GM21528 (cell line): ENCODE measurements at regions not wholly inside any gene's neighbourhood (a gene's known extent, or its start where the extent isn't known, plus 50 kb on each side); places are given as distances from the start of the nearest gene placed in this dataset.

Experiments used
- ATAC-seq: cut with Tn5 transposase; IDR thresholded peaks from one replicate; pipeline ENCODE4 v1.9.1; 2021; ENCODE audit warnings: mild to moderate bottlenecking, moderate library complexity; ENCODE audit not compliant: unreplicated experiment, low FRiP score

DNA sequence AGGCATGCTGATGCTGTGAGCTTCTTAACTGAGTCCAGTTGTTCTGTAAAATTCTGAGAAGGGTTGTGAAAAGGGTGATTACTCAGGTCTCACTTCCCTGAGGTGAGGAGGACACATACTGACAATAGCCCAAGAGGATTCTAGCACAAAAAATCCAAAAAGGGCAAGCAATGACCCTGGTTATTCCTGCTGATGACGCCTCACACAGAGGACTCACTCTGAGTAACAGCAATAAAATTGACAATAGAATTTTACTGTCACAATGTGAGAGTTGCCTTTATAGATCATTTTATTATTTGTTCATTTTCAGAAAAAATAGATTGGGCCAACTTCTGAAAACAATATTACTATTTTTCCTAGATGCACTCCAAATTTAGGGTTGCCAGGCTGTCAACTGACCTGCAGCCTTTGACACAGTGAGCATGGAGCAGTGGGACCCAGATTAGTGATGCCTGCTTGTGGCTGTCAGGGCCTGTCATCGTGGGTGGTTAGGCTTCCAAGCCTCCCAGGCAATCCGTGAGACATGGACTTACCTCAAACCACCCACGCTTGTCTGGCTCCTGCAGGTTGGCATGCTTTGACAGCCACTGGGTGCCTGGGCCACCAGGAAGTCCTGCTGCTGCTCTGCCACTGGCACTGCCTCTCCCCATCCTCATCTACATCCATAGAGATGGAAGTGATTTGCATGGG, 396.0 kb upstream of the THBS1 start:
- no peak for ATAC-seq

DNA sequence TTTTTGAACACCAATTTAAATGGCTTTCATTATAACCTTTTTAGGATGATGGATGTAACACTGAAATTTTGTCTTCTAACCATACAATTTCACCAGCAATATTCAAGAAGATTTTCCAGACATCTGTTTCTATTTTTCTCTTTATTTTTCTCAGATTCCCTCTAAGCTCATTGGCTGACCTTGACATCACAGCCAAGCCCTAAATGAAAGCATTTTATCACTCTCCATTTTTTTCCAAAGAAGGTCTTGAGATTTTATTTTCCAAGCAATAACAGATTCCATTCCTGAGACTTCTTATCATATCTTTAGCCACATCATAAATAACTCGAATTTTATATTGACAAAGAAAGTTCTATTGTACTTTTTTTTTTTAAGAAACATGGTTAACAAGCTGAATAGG, 392.6 kb upstream of the THBS1 start:
- no peak for ATAC-seq

DNA sequence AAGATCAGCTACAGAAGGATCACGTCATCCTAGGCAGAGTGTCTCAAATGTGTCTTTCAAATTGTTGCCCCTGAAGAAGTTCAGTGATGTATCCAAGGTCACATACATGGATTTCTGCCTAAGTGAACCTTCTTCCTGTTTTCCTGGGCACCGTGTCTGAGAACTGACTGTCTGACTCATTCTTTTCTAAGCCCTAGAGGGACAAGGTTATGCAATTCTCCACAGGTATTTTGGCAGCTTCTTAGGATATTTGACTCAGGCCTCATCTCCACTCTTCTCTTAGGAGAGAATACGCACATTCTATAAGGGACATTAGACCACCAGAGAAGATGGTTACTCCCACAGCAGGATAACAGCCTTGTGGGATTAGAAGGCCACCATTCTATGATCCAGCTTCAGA, 391.9 kb upstream of the THBS1 start:
- ATAC-seq, result no peak

DNA sequence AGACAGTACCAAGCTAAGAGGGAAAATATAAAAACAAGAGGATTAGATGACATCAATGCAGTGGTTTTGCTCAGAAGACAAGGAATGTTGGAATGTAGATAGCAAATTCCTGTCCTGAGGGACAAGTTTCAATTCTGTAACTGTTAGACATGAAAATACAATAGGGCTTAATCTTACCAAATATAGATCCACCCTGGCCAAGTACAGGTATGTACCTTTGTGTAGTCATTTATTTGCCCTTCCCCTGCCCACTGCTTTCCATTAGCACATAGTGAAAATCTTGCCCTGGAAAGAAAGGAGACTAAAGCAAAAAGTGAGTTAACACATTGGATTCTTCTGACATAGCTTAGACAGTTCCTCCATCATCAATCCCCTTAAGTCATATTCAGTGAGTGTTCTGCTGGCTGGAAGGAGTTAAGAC, 389.0 kb upstream of the THBS1 start:
- ATAC-seq, result no peak

DNA sequence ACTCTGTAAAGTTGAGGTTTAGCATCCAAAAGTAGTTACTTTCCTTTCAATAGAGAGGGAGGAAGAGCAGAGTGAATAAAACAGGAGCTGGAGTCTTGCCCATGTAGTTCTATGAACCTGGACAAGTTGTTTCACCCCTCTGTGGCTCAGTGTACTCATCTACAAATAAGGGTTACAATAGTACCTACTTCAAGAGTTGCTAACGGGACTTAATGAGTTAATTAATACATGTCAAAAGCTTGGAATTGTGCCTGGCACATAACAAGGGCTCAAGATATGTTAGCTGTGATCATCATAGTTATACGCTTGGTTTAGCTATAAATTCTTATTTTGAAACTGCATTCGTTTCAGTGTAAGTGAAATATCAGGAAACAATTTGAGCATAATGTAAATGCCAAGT, 388.5 kb upstream of the THBS1 start:
- no peak for ATAC-seq

DNA sequence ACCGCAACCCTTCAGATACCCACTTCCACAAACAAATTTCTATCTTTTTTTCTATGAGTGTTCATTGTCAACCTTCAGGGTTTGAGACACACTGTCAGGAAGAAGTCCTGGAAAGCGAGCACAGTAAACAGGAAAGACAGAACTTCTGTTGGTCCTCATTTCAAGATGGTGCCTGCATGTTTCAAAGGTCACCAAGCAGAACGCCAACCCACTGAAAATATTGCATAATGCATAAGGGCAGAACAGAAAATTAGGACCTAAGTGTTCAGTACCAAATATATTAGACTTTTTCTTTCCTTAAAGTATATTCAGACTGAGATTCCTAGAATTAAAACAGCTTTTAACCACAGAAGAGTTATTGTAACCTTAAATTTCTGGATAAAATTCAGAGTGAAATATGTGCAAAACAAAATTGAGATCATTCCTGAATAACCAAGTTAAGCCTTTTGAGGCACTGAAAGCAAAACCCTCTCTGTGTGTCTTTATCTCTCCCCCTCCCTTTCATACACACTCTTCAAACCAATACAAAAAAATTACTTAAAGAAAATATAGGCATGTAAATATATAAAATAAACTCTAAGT, 387.8 kb upstream of the THBS1 start:
- ATAC-seq, result no peak

DNA sequence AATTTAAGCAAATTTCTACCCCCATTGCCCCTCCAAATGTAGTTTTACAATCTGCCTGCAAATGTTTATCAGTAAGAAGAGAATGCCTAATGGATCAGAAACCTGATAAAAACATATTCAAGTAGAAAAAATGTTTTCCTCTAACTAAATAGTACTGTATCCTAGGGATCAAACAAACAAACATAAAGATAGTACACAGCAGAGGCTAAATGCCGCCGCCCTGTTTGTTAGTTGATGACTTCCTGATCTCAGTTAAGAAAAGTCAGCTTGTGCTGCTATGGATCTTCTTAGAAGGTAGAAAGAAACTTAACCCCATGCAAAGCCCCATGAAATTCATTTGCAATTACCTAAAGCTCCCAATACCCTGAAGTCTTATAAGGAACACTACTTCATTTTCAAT, 387.3 kb upstream of the THBS1 start:
- no peak for ATAC-seq

DNA sequence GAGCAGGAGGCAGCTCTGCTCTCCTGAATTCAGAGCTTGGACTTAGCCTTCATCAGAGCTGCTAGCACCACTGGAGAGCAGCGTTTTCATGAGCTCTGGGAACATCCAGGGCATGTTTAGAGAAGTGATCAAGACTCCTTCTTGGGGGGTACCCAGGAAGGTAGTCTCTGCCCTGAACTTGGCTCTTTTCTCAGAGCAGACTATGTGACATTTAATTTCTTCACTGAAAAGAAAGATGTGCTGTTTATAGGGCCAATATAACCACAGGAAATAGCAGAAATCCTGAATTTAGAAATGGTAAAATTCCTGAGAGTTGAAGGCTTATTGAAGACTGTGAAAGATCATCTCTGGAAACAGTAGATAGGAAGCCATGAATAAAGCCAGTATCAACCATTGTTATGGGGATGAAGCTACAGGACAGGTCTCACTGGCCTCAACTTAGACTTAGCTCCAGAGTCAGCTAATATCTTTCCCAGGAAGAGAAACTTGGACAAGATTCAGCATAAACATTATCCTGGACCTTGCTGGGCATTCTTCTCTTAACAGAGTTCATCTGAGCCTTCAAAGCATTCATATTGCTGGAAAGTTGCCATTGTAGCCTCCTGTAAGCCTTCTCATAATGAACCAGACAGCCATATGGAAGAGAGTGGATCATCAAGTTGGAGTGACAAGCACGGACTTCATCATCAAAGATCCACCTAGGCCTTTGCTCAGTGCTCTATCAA, 386.6 kb upstream of the THBS1 start:
- no peak for ATAC-seq

DNA sequence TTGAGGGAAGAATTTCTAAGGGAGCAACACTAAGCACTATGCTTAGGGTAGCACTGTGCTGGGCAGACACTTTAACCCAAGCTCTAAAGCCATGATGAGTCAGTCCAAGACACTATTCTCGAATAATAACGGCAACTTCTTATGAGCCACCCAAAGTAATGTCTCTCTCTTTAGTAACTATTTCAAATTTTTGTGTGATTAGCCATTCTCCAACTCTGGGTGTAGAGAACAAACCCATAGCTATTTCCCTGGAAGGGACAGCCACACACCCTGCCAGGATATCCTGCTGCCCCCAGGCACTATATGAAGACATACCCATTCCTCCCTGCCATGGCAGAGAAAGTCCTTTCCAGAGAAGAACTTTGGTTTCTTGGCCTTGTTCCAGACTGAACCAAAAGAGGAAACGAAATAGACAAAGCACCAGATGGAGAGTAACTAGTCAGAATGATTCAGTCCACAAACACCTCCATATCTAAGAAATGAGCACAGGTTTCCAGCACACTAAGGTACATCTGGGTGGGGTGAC, 384.9 kb upstream of the THBS1 start:
- ATAC-seq, result no peak

DNA sequence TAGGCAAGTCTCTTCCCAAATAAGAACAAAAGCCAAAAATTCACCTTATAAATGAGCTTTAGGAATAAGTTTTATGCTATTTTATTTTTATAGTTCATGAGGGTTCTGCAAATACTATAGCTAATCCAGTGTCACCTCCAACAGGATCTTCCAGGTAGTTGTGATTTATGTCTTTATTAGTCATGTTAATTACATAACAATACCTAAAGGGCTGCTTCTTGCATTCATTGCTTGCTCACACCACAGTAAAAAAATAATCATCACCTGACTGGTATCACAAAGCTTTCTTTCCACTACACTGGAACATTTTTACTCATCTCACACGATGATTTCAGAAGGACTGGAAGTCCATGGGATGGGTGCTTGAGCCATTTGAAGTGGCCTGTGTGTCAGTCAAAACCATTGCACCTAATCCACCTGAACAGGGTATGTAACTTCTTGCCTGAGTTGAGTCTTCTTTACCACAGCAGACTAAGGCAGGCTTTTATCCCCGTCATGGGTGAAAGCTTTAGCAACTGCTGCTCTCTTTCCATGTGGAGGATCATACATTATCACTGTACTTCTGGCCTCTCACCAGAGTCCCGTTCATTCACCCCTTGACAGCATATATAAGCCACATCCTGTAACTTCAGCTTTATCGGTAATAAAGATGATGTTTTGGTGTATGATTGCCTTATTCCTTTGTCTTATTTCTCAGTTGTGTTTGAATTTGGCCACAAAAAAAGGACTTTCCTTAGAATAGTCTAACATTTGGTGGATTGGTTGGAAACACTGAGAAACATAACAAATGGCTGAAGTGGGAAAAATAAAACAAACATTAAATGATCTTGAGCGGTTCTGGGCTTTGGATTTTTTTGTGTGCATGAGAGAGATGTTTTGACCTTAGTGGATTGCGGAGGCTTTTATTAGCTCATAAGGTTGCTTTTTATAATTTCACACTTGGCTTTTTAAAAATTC, 382.6 kb upstream of the THBS1 start:
- no peak for ATAC-seq

DNA sequence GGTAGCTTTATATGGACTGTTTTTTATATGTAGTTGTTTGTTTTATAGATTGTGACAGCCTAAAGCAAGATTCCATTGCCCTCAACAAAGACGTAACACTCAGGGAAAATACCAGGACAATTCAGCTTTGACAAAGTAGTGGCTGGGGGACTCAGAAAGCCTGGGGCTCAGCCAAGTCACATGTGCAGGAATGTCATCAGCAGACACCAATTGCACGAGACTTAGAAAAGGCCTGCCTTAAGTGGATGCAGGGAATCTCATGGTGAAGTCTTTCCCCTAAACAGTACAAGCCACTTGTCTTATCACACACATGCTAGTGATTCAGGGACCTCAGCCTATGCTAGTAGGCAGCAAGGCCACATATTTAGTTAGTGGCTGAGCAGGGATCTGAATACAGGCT, 381.8 kb upstream of the THBS1 start:
- no peak for ATAC-seq

DNA sequence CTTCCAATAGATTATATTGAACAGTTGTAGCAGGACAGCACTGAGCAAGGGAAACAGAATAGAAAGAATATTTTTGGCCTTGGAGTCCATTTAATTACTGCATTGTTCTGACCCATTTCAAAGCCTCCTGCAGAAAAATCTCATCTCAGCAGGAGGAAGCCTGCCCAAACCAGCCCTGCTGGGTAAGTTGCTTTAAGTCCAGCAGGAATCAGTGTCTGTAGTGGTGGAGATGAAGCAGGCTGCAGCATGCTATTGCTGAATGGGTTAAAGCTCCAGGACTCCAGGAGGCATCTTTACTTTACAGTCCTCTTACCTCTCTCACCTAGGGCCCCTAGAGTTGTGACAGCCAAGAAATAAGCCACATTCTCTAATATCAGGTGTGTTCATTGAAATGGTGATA, 380.3 kb upstream of the THBS1 start:
- ATAC-seq, result no peak

DNA sequence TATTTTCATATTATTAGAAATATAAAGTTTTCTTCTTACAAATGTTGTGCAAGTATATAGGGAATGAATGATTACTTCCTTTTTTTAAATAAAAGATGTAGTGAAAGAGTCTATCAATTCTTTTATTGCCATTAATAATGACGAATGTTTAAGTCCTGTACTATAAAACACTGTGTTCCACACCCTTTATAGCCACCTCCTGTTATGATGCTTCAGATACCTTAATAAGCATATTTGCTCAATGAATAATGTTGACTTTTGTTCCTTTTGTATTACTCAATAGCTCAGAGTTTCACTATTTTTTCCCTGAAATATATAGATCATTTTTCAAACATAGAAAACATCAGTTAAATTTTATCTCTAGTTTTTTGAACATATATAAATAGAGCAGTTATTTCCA, 378.2 kb upstream of the THBS1 start:
- no peak for ATAC-seq

DNA sequence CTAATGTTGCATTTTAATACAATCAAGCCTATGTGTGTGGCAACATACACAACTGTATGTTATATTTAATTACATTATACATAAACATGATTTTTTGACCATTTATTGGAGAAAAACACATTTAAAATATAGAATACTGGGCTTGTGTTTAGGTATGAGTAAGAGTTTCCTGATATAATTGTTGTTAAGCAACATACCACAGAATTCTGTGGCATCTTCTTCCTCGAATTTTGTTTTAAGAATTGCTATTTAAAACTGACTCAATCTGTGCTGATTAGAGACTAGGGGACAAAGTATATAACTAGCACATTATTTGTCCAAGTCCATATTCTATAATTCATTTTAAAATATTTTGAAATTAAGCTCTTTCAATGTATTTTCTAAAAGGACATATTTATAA, 376.8 kb upstream of the THBS1 start:
- no peak for ATAC-seq

DNA sequence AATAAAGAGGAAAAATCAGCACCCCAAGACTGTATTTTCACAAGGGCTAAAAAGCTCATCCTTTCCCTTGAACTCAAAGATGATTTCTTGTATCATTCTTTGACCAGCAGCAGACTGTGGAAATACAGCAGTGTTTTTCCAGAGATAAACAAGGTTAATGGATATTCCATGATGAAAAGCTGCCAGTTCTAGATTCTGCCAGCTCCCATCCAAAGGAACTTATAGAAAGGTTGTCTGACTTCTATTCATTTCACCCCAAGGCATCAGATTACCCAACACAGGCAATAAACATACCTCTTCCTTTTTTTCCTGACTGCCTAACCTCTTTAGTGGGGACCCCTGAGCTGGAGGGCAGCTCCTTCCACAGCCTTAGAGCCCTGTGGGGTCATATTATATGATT, 375.8 kb upstream of the THBS1 start:
- no peak for ATAC-seq

DNA sequence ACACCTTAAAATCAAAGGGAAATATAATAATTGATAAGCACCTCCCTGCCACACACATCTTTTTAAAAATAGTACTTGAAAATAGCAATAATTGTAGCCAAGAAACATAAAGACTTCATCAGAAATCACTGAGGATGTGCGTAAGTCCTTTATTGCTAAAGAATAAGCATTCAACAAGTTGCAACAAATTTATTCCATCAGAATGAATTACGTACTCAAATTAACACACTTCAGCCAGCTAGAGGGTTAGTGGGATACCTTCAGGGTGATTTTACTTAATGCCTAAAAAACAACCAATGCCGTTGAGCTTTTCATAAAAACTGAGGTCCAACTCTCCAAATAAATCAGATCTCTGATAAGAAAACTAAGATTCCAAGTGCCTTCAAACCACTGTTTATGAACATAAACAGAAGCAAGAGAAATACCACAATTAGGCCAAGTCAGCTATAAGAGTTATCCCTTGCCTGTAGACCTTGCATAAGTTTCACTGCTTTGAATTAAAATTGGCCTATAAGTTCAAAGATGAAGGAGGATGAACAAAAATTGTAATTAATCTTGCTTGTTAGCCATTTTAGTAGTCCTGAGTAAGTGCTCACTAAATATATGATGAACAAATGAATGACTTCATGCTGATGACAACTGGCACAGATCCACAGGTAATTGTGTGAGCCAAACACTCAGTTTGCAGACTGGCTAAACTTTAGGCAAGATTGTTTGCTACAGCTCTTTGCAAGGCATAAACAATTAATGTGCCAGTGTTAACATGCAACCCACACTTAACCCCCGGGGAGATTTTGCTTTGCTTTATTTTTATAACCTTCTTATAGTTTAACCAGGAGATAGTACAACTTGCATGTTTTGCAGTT, 375.1 kb upstream of the THBS1 start:
- no peak for ATAC-seq

DNA sequence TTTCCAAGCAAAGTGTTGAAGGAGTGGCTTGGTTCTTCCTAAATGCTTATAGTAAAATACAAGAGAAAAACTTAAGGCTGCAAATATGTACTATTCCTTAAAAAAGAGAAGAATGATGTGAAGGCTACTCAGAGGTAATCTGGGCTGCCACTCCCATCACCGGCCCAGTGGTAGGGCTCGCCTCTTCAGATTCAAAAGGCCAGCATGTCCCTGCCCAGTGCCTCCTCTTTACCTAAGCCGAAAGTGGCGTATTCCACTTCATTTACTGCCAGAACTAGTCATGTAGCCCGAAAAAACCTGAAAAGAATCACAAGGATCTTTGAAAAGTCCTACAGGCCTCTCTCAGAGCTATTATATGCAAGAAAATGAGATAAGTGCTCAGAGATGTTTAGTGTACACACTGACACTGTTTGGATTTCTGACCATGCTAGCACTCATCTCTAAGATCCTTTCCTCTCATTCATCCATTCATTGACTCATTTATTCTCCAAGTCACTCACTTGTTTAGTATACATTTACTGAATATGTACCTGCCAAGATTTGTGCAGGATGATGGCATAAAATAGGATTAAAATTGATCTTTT, 373.3 kb upstream of the THBS1 start:
- no peak for ATAC-seq

DNA sequence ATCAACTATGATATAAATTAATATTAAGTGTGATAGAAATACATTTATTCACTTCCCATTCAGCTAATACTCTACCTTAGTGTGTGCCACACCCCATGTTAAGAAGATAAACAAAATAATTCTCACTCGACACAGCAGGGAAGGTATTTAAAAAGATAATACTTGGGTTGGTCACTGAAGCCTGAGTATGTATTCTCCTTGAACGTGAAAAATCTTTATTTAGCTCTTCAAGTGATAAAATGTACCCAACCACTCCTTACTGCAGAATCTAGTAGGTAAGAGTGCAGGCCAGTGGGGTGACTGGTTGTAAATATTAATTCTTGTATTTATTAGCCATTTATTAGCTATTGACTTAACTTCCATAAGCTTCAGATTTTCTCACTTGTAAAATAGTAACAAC, 372.7 kb upstream of the THBS1 start:
- ATAC-seq, result no peak

DNA sequence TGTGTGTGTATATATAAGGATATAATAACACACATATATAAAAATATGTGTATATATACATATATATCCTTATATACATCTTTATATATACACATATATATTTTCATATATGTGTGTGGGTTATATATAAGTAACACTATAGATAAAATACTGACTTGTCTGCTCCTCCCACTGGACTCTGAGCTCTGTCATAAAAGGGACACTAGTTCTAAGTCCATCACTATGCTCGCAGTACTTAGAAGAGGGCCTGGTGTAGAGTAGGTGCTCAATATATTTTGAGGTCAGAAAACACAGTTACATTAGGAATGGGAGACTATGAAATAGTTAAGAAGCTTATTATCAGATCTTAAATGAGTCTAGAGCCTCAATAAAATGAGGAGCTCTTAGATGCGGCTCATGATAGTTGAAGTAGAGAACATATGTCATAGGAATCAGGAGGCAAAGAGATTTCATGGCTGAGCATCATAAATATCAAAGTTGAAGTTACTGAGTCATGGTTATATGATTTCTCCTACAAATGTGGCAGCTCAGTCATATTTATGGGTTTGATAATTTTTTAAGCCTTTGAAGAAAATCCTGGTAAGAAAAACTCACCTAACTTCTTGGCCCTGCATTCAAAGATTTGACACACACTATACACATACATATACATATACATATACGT, 371.2 kb upstream of the THBS1 start:
- ATAC-seq, result no peak
